Caco-2 (cell line): ENCODE measurements at regions not wholly inside any gene's neighbourhood (a gene's known extent, or its start where the extent isn't known, plus 50 kb on each side); places are given as distances from the start of the nearest gene placed in this dataset.

Experiments used
- BruUV-seq: library from RNA; stranded (reverse); fragments of 400-500 nt; replicated peaks from 2 replicates; lab custom pipeline; 2021; lab: Mats Ljungman, UMichigan
- CTCF ChIA-PET: fragments of 300-600 bp; sonication (Branson Sonifier 250); formaldehyde crosslinking; loops from one replicate; lab custom pipeline; 2022; ENCODE audit warnings: antibody characterized with exemption; lab: Charles Lee
- POLR2A ChIA-PET: fragments of 300-600 bp; sonication (Branson Sonifier 250); formaldehyde crosslinking; loops from one replicate; lab custom pipeline; 2022; ENCODE audit warnings: antibody characterized with exemption; lab: Charles Lee
- DNase-seq, 2 experiments: peaks; one replicate each; pipeline versions ENCODE4 v3.0.0 to v3.0.0-alpha.2; 2020 to 2022
- H3K27me3 ChIP-seq: replicated peaks from 2 replicates; pipeline ENCODE4 v1.6.0; 2011; ENCODE audit warnings: low read length; ENCODE audit not compliant: control insufficient read depth, insufficient read depth
- H3K36me3 ChIP-seq: 2 replicates; pipeline ENCODE4 v1.5.1; 2011; ENCODE audit warnings: low read length; ENCODE audit not compliant: control insufficient read depth, insufficient read depth
- H3K4me1 ChIP-seq: fragments of 250-450 bp; sonication (Bioruptor Pico); 2 replicates; pipeline ENCODE4 v1.5.1; 2020; ENCODE audit warnings: mild to moderate bottlenecking
- H3K4me3 ChIP-seq: 2 replicates; pipeline ENCODE4 v1.5.1; 2011; ENCODE audit warnings: low read depth, mild to moderate bottlenecking, control low read depth, low read length
- H3K9me3 ChIP-seq: fragments of 250-450 bp; sonication (Bioruptor Pico); 2 replicates; pipeline ENCODE4 v1.5.1; 2020; ENCODE audit warnings: mild to moderate bottlenecking, moderate library complexity
- H3K27ac Mint-ChIP-seq: one replicate; pipeline ENCODE4 v1.8.0; 2022; ENCODE audit warnings: mixed read lengths; ENCODE audit not compliant: unreplicated experiment
- H3K27me3 Mint-ChIP-seq: one replicate; pipeline ENCODE4 v1.8.0; 2022; ENCODE audit warnings: mixed read lengths; ENCODE audit not compliant: insufficient read depth, unreplicated experiment
- H3K36me3 Mint-ChIP-seq: one replicate; pipeline ENCODE4 v1.8.0; 2022; ENCODE audit warnings: mild to moderate bottlenecking, mixed read lengths; ENCODE audit not compliant: insufficient read depth, unreplicated experiment
- H3K4me1 Mint-ChIP-seq: one replicate; pipeline ENCODE4 v1.8.0; 2022; ENCODE audit warnings: low read depth, mixed read lengths; ENCODE audit not compliant: unreplicated experiment
- H3K4me3 Mint-ChIP-seq: one replicate; pipeline ENCODE4 v1.8.0; 2022; ENCODE audit warnings: mild to moderate bottlenecking, moderate library complexity, mixed read lengths; ENCODE audit not compliant: unreplicated experiment
- H3K9me3 Mint-ChIP-seq: one replicate; pipeline ENCODE4 v1.8.0; 2022; ENCODE audit warnings: mixed read lengths; ENCODE audit not compliant: unreplicated experiment
- intact Hi-C: fragments of 100-400 bp; cut with micrococcal nuclease; formaldehyde crosslinking; loops from one replicate; pipeline ENCODE4 v1.10.0; 2022; ENCODE audit not compliant: unreplicated experiment
- TF ChIP-seq, protein P1 (sequence below), 2 experiments: fragments of 200-600 bp in 1 of 2; IDR thresholded peaks; 1 replicate in 1 of 2; 2 replicates in 1 of 2; pipeline versions ENCODE4 v1.5.1 to v1.8.0; 2011 to 2022; ENCODE audit warnings: antibody characterized with exemption in 1 of 2, control low read depth in 1 of 2, inconsistent platforms in 1 of 2, low read depth in 1 of 2, low read length in 1 of 2, mild to moderate bottlenecking in 1 of 2, moderate library complexity in 1 of 2; ENCODE audit not compliant: insufficient read depth in 1 of 2, severe bottlenecking in 1 of 2, unreplicated experiment in 1 of 2

DNA sequence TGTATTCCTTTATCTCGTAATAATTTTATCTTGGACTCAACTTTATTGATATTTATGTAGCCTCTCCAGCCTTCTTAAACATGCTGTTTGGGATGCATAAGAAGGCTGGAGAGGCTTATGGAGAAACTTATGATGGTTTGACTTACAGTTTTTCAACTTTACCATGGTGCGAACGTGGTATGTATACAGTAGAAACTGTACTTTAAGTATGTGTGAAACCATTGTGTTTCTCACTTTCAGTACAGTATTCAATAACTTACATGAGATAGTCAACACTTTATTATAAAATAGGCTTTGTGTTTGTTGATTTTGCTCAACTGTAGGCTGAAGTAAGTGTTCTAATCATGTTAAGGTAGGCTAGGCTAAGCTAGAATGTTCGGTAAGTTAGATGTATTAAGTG lies 206.8 kb downstream of the SEC14L1 start:
- no peaks in the 10 kb centered on the region for H3K9me3 Mint-ChIP-seq
- BruUV-seq: no TSS peak
- no peaks in the 10 kb centered on the region for H3K27me3 Mint-ChIP-seq
- H3K36me3 Mint-ChIP-seq: peaks cover 19% of the 10 kb centered on the region
- CTCF ChIA-PET: no interaction called here
- H3K4me1 ChIP-seq: no peaks in the 10 kb centered on the region
- no peak overlapping the region for H3K27ac Mint-ChIP-seq
- no peak overlapping the region for H3K4me3 Mint-ChIP-seq
- H3K4me3 ChIP-seq: no peak overlapping the region
- no peaks in the 10 kb centered on the region; the same call in 1 of the 2 replicates for H3K36me3 ChIP-seq
- no peaks in the 10 kb centered on the region for H3K9me3 ChIP-seq
- peaks cover under 1% of the 10 kb centered on the region for H3K4me1 Mint-ChIP-seq
- TF ChIP-seq, protein P1, sequence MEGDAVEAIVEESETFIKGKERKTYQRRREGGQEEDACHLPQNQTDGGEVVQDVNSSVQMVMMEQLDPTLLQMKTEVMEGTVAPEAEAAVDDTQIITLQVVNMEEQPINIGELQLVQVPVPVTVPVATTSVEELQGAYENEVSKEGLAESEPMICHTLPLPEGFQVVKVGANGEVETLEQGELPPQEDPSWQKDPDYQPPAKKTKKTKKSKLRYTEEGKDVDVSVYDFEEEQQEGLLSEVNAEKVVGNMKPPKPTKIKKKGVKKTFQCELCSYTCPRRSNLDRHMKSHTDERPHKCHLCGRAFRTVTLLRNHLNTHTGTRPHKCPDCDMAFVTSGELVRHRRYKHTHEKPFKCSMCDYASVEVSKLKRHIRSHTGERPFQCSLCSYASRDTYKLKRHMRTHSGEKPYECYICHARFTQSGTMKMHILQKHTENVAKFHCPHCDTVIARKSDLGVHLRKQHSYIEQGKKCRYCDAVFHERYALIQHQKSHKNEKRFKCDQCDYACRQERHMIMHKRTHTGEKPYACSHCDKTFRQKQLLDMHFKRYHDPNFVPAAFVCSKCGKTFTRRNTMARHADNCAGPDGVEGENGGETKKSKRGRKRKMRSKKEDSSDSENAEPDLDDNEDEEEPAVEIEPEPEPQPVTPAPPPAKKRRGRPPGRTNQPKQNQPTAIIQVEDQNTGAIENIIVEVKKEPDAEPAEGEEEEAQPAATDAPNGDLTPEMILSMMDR (IDR thresholded peaks at IDR 0.05; ENCODE audit: insufficient read depth in 1 of 2, low read depth in 1 of 2, low read length in 1 of 2, severe bottlenecking in 1 of 2, unreplicated experiment in 1 of 2): no peak
- no peak for DNase-seq
- intact Hi-C loops: no loop called here
- no peaks in the 10 kb centered on the region for H3K27me3 ChIP-seq
- POLR2A ChIA-PET: no interaction called here

DNA sequence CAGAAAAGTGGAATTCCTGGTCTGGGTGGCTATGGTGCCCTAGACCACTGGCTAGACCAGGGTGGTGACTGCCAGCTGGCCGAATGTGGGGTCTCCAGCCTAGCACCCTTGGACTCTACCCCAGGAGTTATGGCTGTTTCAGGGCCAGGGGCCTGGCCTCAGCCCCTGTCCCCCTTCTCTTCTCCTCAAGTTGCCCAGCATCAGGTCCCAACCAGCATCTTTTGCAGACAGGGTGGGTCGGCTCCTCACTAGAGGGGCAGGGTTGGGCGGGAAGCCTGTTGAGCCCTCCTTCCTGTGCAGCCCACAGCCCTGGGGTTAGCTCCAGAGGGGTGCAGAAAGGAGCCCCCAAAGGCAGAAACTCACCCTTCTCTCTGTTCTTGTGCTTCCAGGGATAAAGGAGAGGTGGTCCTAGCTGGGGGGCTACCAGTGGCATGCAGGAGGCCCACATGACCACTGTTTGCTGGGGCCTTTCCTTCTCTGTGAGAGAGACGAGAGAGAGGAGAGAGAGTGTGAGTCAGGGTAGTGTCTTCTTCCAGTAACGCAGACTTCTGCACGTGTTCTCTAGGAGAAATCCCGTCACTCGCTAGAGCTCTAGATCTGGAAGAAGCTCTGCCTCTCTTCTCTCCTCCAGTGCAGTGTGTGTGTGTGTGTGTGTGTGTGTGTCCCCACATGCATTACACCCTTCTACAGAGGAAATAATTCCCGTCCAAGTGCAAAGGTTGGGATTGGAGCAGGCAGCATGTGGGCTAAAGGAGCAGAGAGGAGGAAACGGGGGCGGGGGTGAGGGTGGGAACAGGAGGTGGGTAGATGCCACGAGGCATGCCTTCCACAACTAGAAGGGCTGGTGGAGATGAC lies 209.4 kb downstream of the SEC14L1 start:
- Histone ChIP-seq H3K4me1 (no peaks in the 10 kb centered on the region), H3K9me3 (no peaks in the 10 kb centered on the region), H3K27me3 (no peaks in the 10 kb centered on the region), H3K4me3 (no peak overlapping the region), H3K36me3 (peaks cover 2% of the 10 kb centered on the region)
- Mint-ChIP-seq H3K9me3 (no peaks in the 10 kb centered on the region), H3K27me3 (no peaks in the 10 kb centered on the region), H3K4me3 (no peak overlapping the region), H3K27ac (no peak overlapping the region), H3K4me1 (peaks cover 7% of the 10 kb centered on the region), H3K36me3 (peaks cover 32% of the 10 kb centered on the region)
- intact Hi-C loops: no loop called here
- TF ChIP-seq, protein P1 (IDR thresholded peaks at IDR 0.05; ENCODE audit: insufficient read depth in 1 of 2, low read depth in 1 of 2, low read length in 1 of 2, severe bottlenecking in 1 of 2, unreplicated experiment in 1 of 2): no peak
- CTCF ChIA-PET: no interaction called here
- BruUV-seq: no TSS peak
- DNase-seq: no peak
- POLR2A ChIA-PET: interaction anchor here (0.5 kb wide), 1 partner anchor 11 kb away, joined by 8 read pairs; no protein-coding TSS in a partner anchor

DNA sequence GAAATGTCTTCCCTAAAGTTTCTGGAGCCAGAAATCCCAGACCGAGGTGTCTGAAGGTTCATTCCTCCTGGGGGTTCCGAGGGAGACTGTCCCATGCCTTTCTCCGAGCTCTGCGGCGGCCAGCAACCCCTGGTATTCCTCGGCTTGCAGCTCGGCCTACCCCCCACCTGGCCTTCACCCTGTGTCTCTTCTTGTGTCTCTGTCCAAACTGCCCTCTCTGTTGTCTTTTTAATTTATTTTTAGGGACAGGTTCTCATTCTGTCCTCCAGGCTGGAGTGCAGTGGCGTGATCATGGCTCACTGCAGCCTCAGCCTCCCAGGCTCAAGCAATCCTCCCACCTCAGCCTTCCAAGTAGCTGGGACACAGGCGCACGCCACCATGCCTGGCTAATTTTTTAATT lies 211.7 kb downstream of the SEC14L1 start:
- H3K36me3 ChIP-seq: peaks cover 3% of the 10 kb centered on the region
- no peaks in the 10 kb centered on the region for H3K27me3 Mint-ChIP-seq
- ChIA-PET CTCF (no interaction called here), POLR2A (no interaction called here)
- TF ChIP-seq, protein P1 (IDR thresholded peaks at IDR 0.05; ENCODE audit: insufficient read depth in 1 of 2, low read depth in 1 of 2, low read length in 1 of 2, severe bottlenecking in 1 of 2, unreplicated experiment in 1 of 2): no peak
- H3K36me3 Mint-ChIP-seq: peaks cover 54% of the 10 kb centered on the region
- BruUV-seq: no TSS peak
- peaks cover 7% of the 10 kb centered on the region for H3K4me1 Mint-ChIP-seq
- peaks cover 15% of the 10 kb centered on the region for H3K9me3 ChIP-seq
- no peak overlapping the region for H3K4me3 Mint-ChIP-seq
- DNase-seq: no peak
- no peaks in the 10 kb centered on the region for H3K27me3 ChIP-seq
- H3K4me1 ChIP-seq: no peaks in the 10 kb centered on the region
- H3K4me3 ChIP-seq: no peak overlapping the region
- peak overlapping the region; percentile 67 for H3K27ac Mint-ChIP-seq
- intact Hi-C loops: no loop called here
- peaks cover 10% of the 10 kb centered on the region for H3K9me3 Mint-ChIP-seq
